ENCODE measurements at regions not wholly inside any gene's neighbourhood (a gene's known extent, or its start where the extent isn't known, plus 50 kb on each side); places are given as distances from the start of the nearest gene placed in this dataset.

DNA sequence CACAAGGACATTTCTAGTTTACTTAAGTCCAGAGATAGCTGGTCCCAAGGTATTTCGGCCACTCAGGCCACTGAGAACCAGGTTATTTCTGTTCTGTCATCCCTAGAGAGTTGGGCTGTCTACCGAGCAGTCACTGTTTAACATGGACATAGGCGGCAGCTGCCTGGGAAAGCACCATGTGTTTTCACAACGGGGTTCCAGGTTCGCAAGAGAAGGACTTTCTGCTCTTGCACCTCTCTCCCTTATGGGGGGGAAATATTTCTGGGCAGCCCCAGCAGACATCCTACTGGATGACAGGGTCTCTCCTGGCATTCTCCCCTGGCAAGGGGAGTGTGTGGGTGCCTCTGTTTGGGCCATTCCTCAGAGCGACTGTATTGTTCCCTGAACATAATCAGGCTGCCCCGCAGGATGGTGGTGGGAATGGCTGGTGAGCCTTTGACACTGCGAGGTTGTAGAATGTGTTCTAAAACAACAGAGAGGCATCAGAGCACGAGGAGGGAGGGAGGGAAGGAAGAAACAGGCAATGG is 64.4 kb upstream of the DUSP22 start:
- TF ChIP-seq, protein P1, sequence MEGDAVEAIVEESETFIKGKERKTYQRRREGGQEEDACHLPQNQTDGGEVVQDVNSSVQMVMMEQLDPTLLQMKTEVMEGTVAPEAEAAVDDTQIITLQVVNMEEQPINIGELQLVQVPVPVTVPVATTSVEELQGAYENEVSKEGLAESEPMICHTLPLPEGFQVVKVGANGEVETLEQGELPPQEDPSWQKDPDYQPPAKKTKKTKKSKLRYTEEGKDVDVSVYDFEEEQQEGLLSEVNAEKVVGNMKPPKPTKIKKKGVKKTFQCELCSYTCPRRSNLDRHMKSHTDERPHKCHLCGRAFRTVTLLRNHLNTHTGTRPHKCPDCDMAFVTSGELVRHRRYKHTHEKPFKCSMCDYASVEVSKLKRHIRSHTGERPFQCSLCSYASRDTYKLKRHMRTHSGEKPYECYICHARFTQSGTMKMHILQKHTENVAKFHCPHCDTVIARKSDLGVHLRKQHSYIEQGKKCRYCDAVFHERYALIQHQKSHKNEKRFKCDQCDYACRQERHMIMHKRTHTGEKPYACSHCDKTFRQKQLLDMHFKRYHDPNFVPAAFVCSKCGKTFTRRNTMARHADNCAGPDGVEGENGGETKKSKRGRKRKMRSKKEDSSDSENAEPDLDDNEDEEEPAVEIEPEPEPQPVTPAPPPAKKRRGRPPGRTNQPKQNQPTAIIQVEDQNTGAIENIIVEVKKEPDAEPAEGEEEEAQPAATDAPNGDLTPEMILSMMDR (IDR thresholded peaks at IDR 0.05; ENCODE audit: low read length), result no peak
- TF ChIP-seq EZH2 (IDR thresholded peaks at IDR 0.05; ENCODE audit: borderline replicate concordance, low read length), result no peak

Measured in OCI-LY1 (cell line).